ENCODE measurements at regions not wholly inside any gene's neighbourhood (a gene's known extent, or its start where the extent isn't known, plus 50 kb on each side); places are given as distances from the start of the nearest gene placed in this dataset.

DNA sequence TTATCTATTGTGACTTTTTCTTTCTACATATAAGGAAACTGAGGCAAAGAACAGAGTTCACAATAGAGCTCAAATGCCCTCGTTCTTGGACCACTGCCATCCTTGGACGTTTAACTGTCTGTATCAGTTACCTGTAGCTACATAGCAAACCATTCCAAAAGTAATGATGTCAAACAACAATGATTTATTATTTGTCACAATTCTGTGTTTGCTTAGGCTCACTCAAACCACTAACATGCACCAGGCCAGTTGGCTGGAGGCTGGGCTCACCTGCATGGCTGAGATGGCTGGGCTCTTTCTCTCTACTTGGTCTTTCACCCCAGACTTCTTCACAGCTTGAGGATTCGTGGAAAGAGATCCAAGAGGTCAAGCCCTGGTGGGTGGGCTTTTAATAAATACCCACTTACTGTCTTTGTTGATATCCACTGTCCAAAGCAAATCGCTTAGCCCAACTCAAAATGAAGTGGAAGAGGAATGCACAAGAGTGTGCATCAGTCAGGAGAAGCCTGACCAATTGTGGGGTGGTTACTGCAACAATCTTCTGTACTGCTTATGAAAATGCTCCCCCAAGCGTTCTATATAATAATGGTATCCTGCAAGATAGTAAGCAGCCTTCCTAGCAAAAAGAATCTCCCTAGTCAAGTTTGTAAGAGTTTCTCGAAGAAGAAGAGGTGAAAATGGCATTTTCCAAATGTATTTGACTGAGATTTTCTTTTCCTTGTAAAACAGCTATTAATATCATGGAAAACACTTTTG is 163.5 kb upstream of the NT5C1B start:
- no peaks in the 10 kb centered on the region for H3K9me1 ChIP-seq (ENCODE audit: control insufficient read depth, extremely low read depth, insufficient read depth, low read length)
- H3K4me2 ChIP-seq (ENCODE audit: control insufficient read depth, extremely low read depth, insufficient read depth, low read depth, low read length): no peak overlapping the region
- no peaks in the 10 kb centered on the region for H3K9me3 ChIP-seq (ENCODE audit: control insufficient read depth, low read depth, low read length)
- no peak for TF ChIP-seq EZH2 (IDR thresholded peaks at IDR 0.05; ENCODE audit: low read length)
- TF ChIP-seq, protein P1, sequence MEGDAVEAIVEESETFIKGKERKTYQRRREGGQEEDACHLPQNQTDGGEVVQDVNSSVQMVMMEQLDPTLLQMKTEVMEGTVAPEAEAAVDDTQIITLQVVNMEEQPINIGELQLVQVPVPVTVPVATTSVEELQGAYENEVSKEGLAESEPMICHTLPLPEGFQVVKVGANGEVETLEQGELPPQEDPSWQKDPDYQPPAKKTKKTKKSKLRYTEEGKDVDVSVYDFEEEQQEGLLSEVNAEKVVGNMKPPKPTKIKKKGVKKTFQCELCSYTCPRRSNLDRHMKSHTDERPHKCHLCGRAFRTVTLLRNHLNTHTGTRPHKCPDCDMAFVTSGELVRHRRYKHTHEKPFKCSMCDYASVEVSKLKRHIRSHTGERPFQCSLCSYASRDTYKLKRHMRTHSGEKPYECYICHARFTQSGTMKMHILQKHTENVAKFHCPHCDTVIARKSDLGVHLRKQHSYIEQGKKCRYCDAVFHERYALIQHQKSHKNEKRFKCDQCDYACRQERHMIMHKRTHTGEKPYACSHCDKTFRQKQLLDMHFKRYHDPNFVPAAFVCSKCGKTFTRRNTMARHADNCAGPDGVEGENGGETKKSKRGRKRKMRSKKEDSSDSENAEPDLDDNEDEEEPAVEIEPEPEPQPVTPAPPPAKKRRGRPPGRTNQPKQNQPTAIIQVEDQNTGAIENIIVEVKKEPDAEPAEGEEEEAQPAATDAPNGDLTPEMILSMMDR (optimal IDR thresholded peaks at IDR 0.05 in 1 of 3, IDR thresholded peaks at IDR 0.05 in 1 of 3, conservative IDR thresholded peaks at IDR 0.05 in 1 of 3; ENCODE audit: extremely low read depth in 1 of 3, insufficient read depth in 2 of 3, low read length in 3 of 3): no peak
- no peak overlapping the region for H3K9ac ChIP-seq (ENCODE audit: control insufficient read depth, extremely low read depth, insufficient read depth, low read length)
- no peaks in the 10 kb centered on the region for H3K79me2 ChIP-seq (ENCODE audit: control insufficient read depth, insufficient read depth, low read length)
- H3K27ac ChIP-seq (ENCODE audit: control insufficient read depth, insufficient read depth, low read length): no peak overlapping the region
- DNase-seq (ENCODE audit: low read depth, low spot score): no peak
- no peaks in the 10 kb centered on the region for H3K4me1 ChIP-seq (ENCODE audit: control insufficient read depth, extremely low read depth, insufficient read depth, low read length)
- H3K4me3 ChIP-seq (ENCODE audit: control insufficient read depth in 2 of 3, extremely low read depth in 1 of 3, insufficient read depth in 2 of 3, low read depth in 1 of 3, low read length in 3 of 3): no peak overlapping the region
- no peaks in the 10 kb centered on the region for H3K27me3 ChIP-seq (ENCODE audit: control insufficient read depth, extremely low read depth, insufficient read depth, low read length)
- H2AFZ ChIP-seq (ENCODE audit: control insufficient read depth, low read length): no peak overlapping the region
- dilution Hi-C loops (cut with MboI; ENCODE audit: extremely low pct_ligation_motif_present, low sequenced_read_pairs): no loop called here
- FAIRE-seq: no peak
- no peaks in the 10 kb centered on the region for H3K36me3 ChIP-seq (ENCODE audit: control insufficient read depth in 2 of 2, extremely low read depth in 1 of 2, insufficient read depth in 2 of 2, low read length in 2 of 2)
- no peaks in the 10 kb centered on the region for H4K20me1 ChIP-seq (ENCODE audit: control insufficient read depth, extremely low read depth, insufficient read depth, low read length)

DNA sequence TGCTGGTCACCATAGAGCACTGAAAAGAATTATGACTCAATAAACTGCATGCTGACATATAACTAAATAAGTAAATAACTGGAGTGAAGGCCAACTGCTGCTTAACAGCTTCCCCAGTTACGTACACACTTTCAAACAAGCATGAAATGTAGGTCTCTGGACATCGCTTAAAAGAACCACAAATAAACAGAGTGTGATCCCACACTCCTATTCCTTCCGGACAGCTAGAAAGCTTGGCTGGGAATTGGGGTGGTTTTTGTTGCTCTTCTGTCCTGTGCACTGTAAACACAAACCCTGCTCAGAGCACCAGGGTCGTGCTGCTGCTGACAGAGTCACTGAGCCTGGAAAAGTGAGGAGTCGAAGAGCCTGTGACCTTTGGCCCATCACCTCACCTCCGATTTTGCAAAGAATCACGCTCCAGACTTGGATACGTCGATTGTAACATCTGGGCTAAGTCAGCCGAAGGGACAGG is 162.7 kb upstream of the NT5C1B start:
- Histone ChIP-seq H3K9ac (ENCODE audit: control insufficient read depth, extremely low read depth, insufficient read depth, low read length) (no peak overlapping the region), H3K79me2 (ENCODE audit: control insufficient read depth, insufficient read depth, low read length) (no peaks in the 10 kb centered on the region), H3K4me1 (ENCODE audit: control insufficient read depth, extremely low read depth, insufficient read depth, low read length) (no peaks in the 10 kb centered on the region), H3K9me3 (ENCODE audit: control insufficient read depth, low read depth, low read length) (no peaks in the 10 kb centered on the region), H3K9me1 (ENCODE audit: control insufficient read depth, extremely low read depth, insufficient read depth, low read length) (no peaks in the 10 kb centered on the region), H3K4me3 (ENCODE audit: control insufficient read depth in 2 of 3, extremely low read depth in 1 of 3, insufficient read depth in 2 of 3, low read depth in 1 of 3, low read length in 3 of 3) (no peak overlapping the region), H3K27ac (ENCODE audit: control insufficient read depth, insufficient read depth, low read length) (no peak overlapping the region), H3K36me3 (ENCODE audit: control insufficient read depth in 2 of 2, extremely low read depth in 1 of 2, insufficient read depth in 2 of 2, low read length in 2 of 2) (no peaks in the 10 kb centered on the region), H3K27me3 (ENCODE audit: control insufficient read depth, extremely low read depth, insufficient read depth, low read length) (no peaks in the 10 kb centered on the region), H4K20me1 (ENCODE audit: control insufficient read depth, extremely low read depth, insufficient read depth, low read length) (no peaks in the 10 kb centered on the region), H2AFZ (ENCODE audit: control insufficient read depth, low read length) (no peak overlapping the region), H3K4me2 (ENCODE audit: control insufficient read depth, extremely low read depth, insufficient read depth, low read depth, low read length) (no peak overlapping the region)
- no peak for TF ChIP-seq EZH2 (IDR thresholded peaks at IDR 0.05; ENCODE audit: low read length)
- TF ChIP-seq, protein P1 (optimal IDR thresholded peaks at IDR 0.05 in 1 of 3, IDR thresholded peaks at IDR 0.05 in 1 of 3, conservative IDR thresholded peaks at IDR 0.05 in 1 of 3; ENCODE audit: extremely low read depth in 1 of 3, insufficient read depth in 2 of 3, low read length in 3 of 3): no peak
- DNase-seq (ENCODE audit: low read depth, low spot score): no peak
- no peak for FAIRE-seq
- dilution Hi-C loops (cut with MboI; ENCODE audit: extremely low pct_ligation_motif_present, low sequenced_read_pairs): no loop called here

Data from keratinocyte (primary cell).